ENCODE measurements at regions not wholly inside any gene's neighbourhood (a gene's known extent, or its start where the extent isn't known, plus 50 kb on each side); places are given as distances from the start of the nearest gene placed in this dataset.
"Not testable (repeated sequence)": the region's sequence is repeated elsewhere in the genome, so short reads cannot be mapped to it uniquely, and the experiment has no call there.

- Mint-ChIP-seq H3K4me1 (ENCODE audit: low read depth, unreplicated experiment) (no peaks in the 10 kb centered on the region), H3K36me3 (ENCODE audit: insufficient read depth, unreplicated experiment) (no peaks in the 10 kb centered on the region), H3K9me3 (ENCODE audit: low read depth, unreplicated experiment) (peaks cover 2% of the 10 kb centered on the region), H3K4me3 (ENCODE audit: low read depth, unreplicated experiment) (no peak overlapping the region), H3K27ac (ENCODE audit: unreplicated experiment) (no peak overlapping the region), H3K27me3 (ENCODE audit: unreplicated experiment) (no peaks in the 10 kb centered on the region)
- CTCF ChIA-PET: no interaction called here
- intact Hi-C loops (cut with micrococcal nuclease; ENCODE audit: unreplicated experiment): no loop called here
- TF ChIP-seq CTCF (IDR thresholded peaks at IDR 0.05; ENCODE audit: unreplicated experiment): no peak
- no TSS peak for BruUV-seq (replicated peaks)
- DNase-seq: no peak
Observed at GRCh38 chr12:82620917-82621316, 65.8 kb upstream of the TMTC2 start.

DNA sequence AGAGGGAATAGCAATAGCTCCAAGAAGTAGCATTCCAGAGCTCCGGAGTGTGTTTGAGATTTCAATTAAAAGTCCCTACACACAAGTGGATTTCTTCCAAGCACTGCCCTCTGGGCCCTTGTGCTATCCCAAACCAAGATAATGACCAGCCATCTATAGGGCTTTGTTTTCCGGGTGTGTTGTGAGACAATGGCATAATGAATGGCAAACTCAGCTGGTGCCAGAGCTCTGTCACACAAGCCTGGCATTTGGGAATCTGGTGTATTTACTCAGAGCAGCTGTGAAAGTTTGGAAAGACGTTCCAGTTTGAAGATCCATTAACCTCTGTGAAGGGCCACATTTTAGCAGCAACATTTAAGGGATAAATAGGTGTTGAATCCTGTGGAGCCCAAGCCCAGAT is 61.2 kb upstream of the TMTC2 start:
- Mint-ChIP-seq H3K9me3 (ENCODE audit: low read depth, unreplicated experiment) (no peaks in the 10 kb centered on the region), H3K27ac (ENCODE audit: unreplicated experiment) (no peak overlapping the region), H3K36me3 (ENCODE audit: insufficient read depth, unreplicated experiment) (no peaks in the 10 kb centered on the region), H3K4me1 (ENCODE audit: low read depth, unreplicated experiment) (peaks cover 5% of the 10 kb centered on the region), H3K27me3 (ENCODE audit: unreplicated experiment) (no peaks in the 10 kb centered on the region), H3K4me3 (ENCODE audit: low read depth, unreplicated experiment) (no peak overlapping the region)
- DNase-seq: no peak
- intact Hi-C loops (cut with micrococcal nuclease; ENCODE audit: unreplicated experiment): loop anchor here (5.0 kb wide), 1 partner anchor 983 kb away; no protein-coding TSS in a partner anchor
- CTCF ChIA-PET: interaction anchor here (0.7 to 2.5 kb wide), 3 partner anchors 98 to 129 kb away, joined by 3 to 4 read pairs (median 4); no protein-coding TSS in a partner anchor
- no TSS peak for BruUV-seq (replicated peaks)
- TF ChIP-seq CTCF (IDR thresholded peaks at IDR 0.05; ENCODE audit: unreplicated experiment): no peak

GRCh38 chr12:82627799-82628198 is 58.9 kb upstream of the TMTC2 start:
- peak; percentile 6 for DNase-seq
- intact Hi-C loops (cut with micrococcal nuclease; ENCODE audit: unreplicated experiment): loop anchor here (1.0 to 5.0 kb wide), 4 partner anchors 100 to 985 kb away; no protein-coding TSS in a partner anchor
- no peaks in the 10 kb centered on the region for H3K36me3 Mint-ChIP-seq (ENCODE audit: insufficient read depth, unreplicated experiment)
- peaks cover 5% of the 10 kb centered on the region for H3K4me1 Mint-ChIP-seq (ENCODE audit: low read depth, unreplicated experiment)
- BruUV-seq (replicated peaks): no TSS peak
- TF ChIP-seq CTCF (IDR thresholded peaks at IDR 0.05; ENCODE audit: unreplicated experiment): peak; percentile 64
- H3K9me3 Mint-ChIP-seq (ENCODE audit: low read depth, unreplicated experiment): peaks cover 8% of the 10 kb centered on the region
- no peak overlapping the region for H3K27ac Mint-ChIP-seq (ENCODE audit: unreplicated experiment)
- CTCF ChIA-PET: interaction anchor here (1.1 to 2.5 kb wide), 2 partner anchors 101 to 249 kb away, joined by 3 to 4 read pairs; no protein-coding TSS in a partner anchor
- no peaks in the 10 kb centered on the region for H3K27me3 Mint-ChIP-seq (ENCODE audit: unreplicated experiment)
- no peak overlapping the region for H3K4me3 Mint-ChIP-seq (ENCODE audit: low read depth, unreplicated experiment)

DNA sequence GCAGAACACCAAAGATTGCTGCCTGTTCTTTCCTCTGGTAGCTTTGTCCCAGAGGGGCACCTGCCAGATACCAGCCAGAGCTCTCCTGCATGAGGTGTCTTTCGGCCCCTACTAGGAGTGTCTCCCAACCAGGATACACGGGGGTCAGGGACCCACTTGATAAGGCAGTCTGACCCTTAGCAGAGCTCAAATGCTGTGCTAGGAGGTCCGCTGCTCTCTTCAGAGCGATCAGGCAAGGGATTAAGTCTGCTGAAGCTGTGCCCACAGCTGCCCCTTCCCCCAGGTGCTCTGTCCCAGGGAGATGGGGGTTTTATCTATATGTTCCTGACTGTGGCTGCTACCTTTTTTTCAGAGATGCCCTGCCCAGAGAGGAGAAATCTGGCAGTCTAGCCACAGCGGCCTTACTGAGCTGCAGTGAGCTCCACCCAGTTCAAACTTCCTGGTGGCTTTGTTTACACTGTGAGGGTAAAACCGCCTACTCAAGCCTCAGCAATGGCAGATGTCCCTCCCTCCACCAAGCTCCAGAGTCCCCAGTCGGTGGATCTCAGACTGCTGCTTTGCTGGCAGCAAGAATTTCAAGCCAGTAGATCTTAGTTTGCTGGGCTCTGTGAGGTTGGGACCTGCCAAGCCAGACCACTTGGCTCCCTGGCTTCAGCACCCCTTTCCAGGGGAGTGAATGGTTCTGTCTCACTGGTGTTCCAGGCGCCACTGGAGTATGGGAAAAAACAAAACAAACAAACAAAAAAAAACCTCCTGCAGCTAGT is 52.0 kb upstream of the TMTC2 start:
- intact Hi-C loops (cut with micrococcal nuclease; ENCODE audit: unreplicated experiment): loop anchor here (1.0 kb wide), 1 partner anchor 49 kb away; no protein-coding TSS in a partner anchor
- Mint-ChIP-seq H3K36me3 (ENCODE audit: insufficient read depth, unreplicated experiment) (peaks cover 10% of the 10 kb centered on the region), H3K4me1 (ENCODE audit: low read depth, unreplicated experiment) (peaks cover 23% of the 10 kb centered on the region), H3K9me3 (ENCODE audit: low read depth, unreplicated experiment) (peaks cover 14% of the 10 kb centered on the region), H3K27ac (ENCODE audit: unreplicated experiment) (peak overlapping the region; percentile 65)
- BruUV-seq (replicated peaks); H3K4me3 Mint-ChIP-seq (ENCODE audit: low read depth, unreplicated experiment); H3K27me3 Mint-ChIP-seq (ENCODE audit: unreplicated experiment): not testable (repeated sequence)
- peak; percentile 69 for DNase-seq
- CTCF ChIA-PET: interaction anchor here (0.6 to 2.4 kb wide), 6 partner anchors 16 to 276 kb away, joined by 3 to 35 read pairs (median 4); partner anchors contain the start of genes CCDC59, METTL25 and TMTC2

Data from Calu3 (cell line).